SK-N-SH treated with all-trans-retinoic acid at 6 μM for 48 hours (cell line): ENCODE measurements at regions not wholly inside any gene's neighbourhood (a gene's known extent, or its start where the extent isn't known, plus 50 kb on each side); places are given as distances from the start of the nearest gene placed in this dataset.

Experiments used
- ATAC-seq: fragments of 200-7000 bp; cut with Tn5 transposase; 3 replicates; pipeline ENCODE4 v1.9.1; 2020; ENCODE audit warnings: mild to moderate bottlenecking, moderate library complexity
- BACH2 ChIP-seq: fragments of 250-450 bp; sonication (Bioruptor Pico); IDR thresholded peaks from 2 replicates; pipeline ENCODE4 v1.9.0; 2021; ENCODE audit warnings: mild to moderate bottlenecking, borderline replicate concordance
- CREB5 ChIP-seq: fragments of 250-450 bp; sonication (Bioruptor Pico); IDR thresholded peaks from 2 replicates; pipeline ENCODE4 v1.5.1; 2020; ENCODE audit warnings: low read depth, mild to moderate bottlenecking, moderate library complexity
- CSDC2 ChIP-seq: fragments of 250-450 bp; sonication (Bioruptor Pico); IDR thresholded peaks from 2 replicates; pipeline ENCODE4 v1.5.0; 2020; ENCODE audit warnings: mild to moderate bottlenecking, moderate library complexity
- CSRNP3 ChIP-seq: fragments of 250-450 bp; sonication (Bioruptor Pico); IDR thresholded peaks from 2 replicates; pipeline ENCODE4 v1.5.1; 2021; ENCODE audit warnings: mild to moderate bottlenecking, moderate library complexity
- GLIS3 ChIP-seq: fragments of 250-450 bp; sonication (Bioruptor Pico); IDR thresholded peaks from 2 replicates; pipeline ENCODE4 v1.5.0; 2020; ENCODE audit warnings: mild to moderate bottlenecking, moderate library complexity
- OSR1 ChIP-seq: fragments of 250-450 bp; sonication (Bioruptor Pico); IDR thresholded peaks from 2 replicates; pipeline ENCODE4 v1.8.0; 2022; ENCODE audit warnings: moderate library complexity, mild to moderate bottlenecking, inconsistent platforms
- PATZ1 ChIP-seq: fragments of 250-450 bp; sonication (Bioruptor Pico); IDR thresholded peaks from 2 replicates; pipeline ENCODE4 v1.8.0; 2020; ENCODE audit warnings: mild to moderate bottlenecking, moderate library complexity, borderline replicate concordance
- POU6F1 ChIP-seq: fragments of 250-450 bp; sonication (Bioruptor Pico); IDR thresholded peaks from 2 replicates; pipeline ENCODE4 v1.8.0; 2021; ENCODE audit warnings: low read depth, mild to moderate bottlenecking, moderate library complexity, borderline replicate concordance
- RARB ChIP-seq: fragments of 250-450 bp; sonication (Bioruptor Pico); IDR thresholded peaks from 2 replicates; pipeline ENCODE4 v1.8.0; 2021; ENCODE audit warnings: mild to moderate bottlenecking, moderate library complexity
- SNAI2 ChIP-seq: fragments of 250-450 bp; sonication (Bioruptor Pico); IDR thresholded peaks from 2 replicates; pipeline ENCODE4 v1.5.0; 2020; ENCODE audit warnings: mild to moderate bottlenecking, moderate library complexity
- TOX ChIP-seq: fragments of 250-450 bp; sonication (Bioruptor Pico); IDR thresholded peaks from 2 replicates; pipeline ENCODE4 v1.8.0; 2021; ENCODE audit warnings: mild to moderate bottlenecking, moderate library complexity, borderline replicate concordance
- TSHZ2 ChIP-seq: fragments of 250-450 bp; sonication (Bioruptor Pico); IDR thresholded peaks from 2 replicates; pipeline ENCODE4 v1.5.0; 2020; ENCODE audit warnings: mild to moderate bottlenecking, moderate library complexity
- ZC3H10 ChIP-seq: fragments of 250-450 bp; sonication (Bioruptor Pico); IDR thresholded peaks from 2 replicates; pipeline ENCODE4 v1.5.1; 2021; ENCODE audit warnings: mild to moderate bottlenecking, moderate library complexity
- ZFP30 ChIP-seq: fragments of 450-650 bp; formaldehyde crosslinking; IDR thresholded peaks from 2 replicates; pipeline ENCODE4 v1.5.0; 2022; ENCODE audit warnings: mild to moderate bottlenecking, moderate library complexity
- ZNF565 ChIP-seq: fragments of 450-650 bp; formaldehyde crosslinking; conservative IDR thresholded peaks from 2 replicates; pipeline ENCODE4 v1.5.0; 2020; ENCODE audit warnings: low read depth, mild to moderate bottlenecking, moderate library complexity
- ZNF70 ChIP-seq: fragments of 450-650 bp; formaldehyde crosslinking; IDR thresholded peaks from 2 replicates; pipeline ENCODE4 v1.5.0; 2020; ENCODE audit warnings: mild to moderate bottlenecking, moderate library complexity
- ZNF8 ChIP-seq: fragments of 450-650 bp; formaldehyde crosslinking; IDR thresholded peaks from 2 replicates; pipeline ENCODE4 v1.5.0; 2020; ENCODE audit warnings: mild to moderate bottlenecking, moderate library complexity

- TF ChIP-seq PATZ1 (CRISPR knock-in tag): no peak
- TF ChIP-seq ZFP30 (CRISPR knock-in tag): no peak
- TF ChIP-seq RARB (CRISPR knock-in tag): no peak
- TF ChIP-seq ZNF565 (CRISPR knock-in tag): no peak
Observed at GRCh38 chr6:144862769-144863168, 577.6 kb downstream of the UTRN start (continued).

- ATAC-seq: no peak
Observed at GRCh38 chr6:144867761-144868160, 582.6 kb downstream of the UTRN start.

More at GRCh38 chr6:144867761-144868160, 582.6 kb downstream of the UTRN start:
- TF ChIP-seq PATZ1 (CRISPR knock-in tag): no peak
- no peak for TF ChIP-seq ZC3H10 (CRISPR knock-in tag)
- no peak for TF ChIP-seq CSRNP3 (CRISPR knock-in tag)
- TF ChIP-seq CSDC2 (CRISPR knock-in tag): no peak
- no peak for TF ChIP-seq ZNF565 (CRISPR knock-in tag)
- no peak for TF ChIP-seq TOX (CRISPR knock-in tag)
- TF ChIP-seq SNAI2 (CRISPR knock-in tag): no peak
- TF ChIP-seq GLIS3 (CRISPR knock-in tag): no peak
- TF ChIP-seq ZNF8 (CRISPR knock-in tag): no peak
- no peak for TF ChIP-seq CREB5 (CRISPR knock-in tag)
- no peak for TF ChIP-seq BACH2 (CRISPR knock-in tag)
- no peak for TF ChIP-seq ZFP30 (CRISPR knock-in tag)
- no peak for TF ChIP-seq TSHZ2 (CRISPR knock-in tag)
- no peak for TF ChIP-seq OSR1 (CRISPR knock-in tag)
- no peak for TF ChIP-seq POU6F1
- TF ChIP-seq ZNF70: no peak
